H1 (cell line): ENCODE measurements at regions not wholly inside any gene's neighbourhood (a gene's known extent, or its start where the extent isn't known, plus 50 kb on each side); places are given as distances from the start of the nearest gene placed in this dataset.

Experiments used
- CTCF ChIA-PET: fragments of 300-600 bp; sonication (Branson Sonifier 250); formaldehyde crosslinking; loops from one replicate; lab custom pipeline; 2021; ENCODE audit not compliant: partially characterized antibody; lab: Charles Lee
- POLR2A ChIA-PET: fragments of 300-600 bp; sonication (Branson Sonifier 250); formaldehyde crosslinking; loops from one replicate; lab custom pipeline; 2021; ENCODE audit warnings: inconsistent platforms; ENCODE audit not compliant: partially characterized antibody; lab: Charles Lee
- DNase-seq, 2 experiments: peaks; one replicate each; pipeline versions ENCODE4 v3.0.0 to v3.0.0-alpha.2; 2010 to 2022; ENCODE audit warnings: low spot score in 2 of 2, low read depth in 1 of 2, mixed read lengths in 1 of 2
- FAIRE-seq: peaks from 2 replicates; lab custom pipeline; 2011; peaks lifted over from hg19 to GRCh38; lab: Jason Lieb, UNC
- H2AFZ ChIP-seq: 2 replicates; pipeline ENCODE4 v1.8.1; 2012; ENCODE audit warnings: low read length, inconsistent platforms
- H2AK5ac ChIP-seq: 2 replicates; pipeline ENCODE4 v1.6.1; 2013; ENCODE audit warnings: low read depth, low read length
- H2BK120ac ChIP-seq: replicated peaks from 2 replicates; pipeline ENCODE3; 2013; ENCODE audit warnings: low read depth, low read length, inconsistent platforms
- H2BK12ac ChIP-seq: 2 replicates; pipeline ENCODE4 v1.6.1; 2013; ENCODE audit warnings: low read depth, low read length
- H2BK15ac ChIP-seq: 2 replicates; pipeline ENCODE4 v1.6.1; 2013; ENCODE audit warnings: low read length
- H2BK20ac ChIP-seq: 2 replicates; pipeline ENCODE4 v1.6.1; 2013; ENCODE audit warnings: low read length
- H2BK5ac ChIP-seq: 2 replicates; pipeline ENCODE4 v1.6.1; 2013; ENCODE audit warnings: low read depth, low read length
- H3K14ac ChIP-seq: 2 replicates; pipeline ENCODE4 v1.6.1; 2013; ENCODE audit warnings: inconsistent platforms; ENCODE audit not compliant: insufficient read length
- H3K18ac ChIP-seq: 2 replicates; pipeline ENCODE4 v1.6.1; 2013; ENCODE audit warnings: low read length; ENCODE audit errors: extremely low read depth
- H3K23ac ChIP-seq: 2 replicates; pipeline ENCODE4 v1.6.1; 2013; ENCODE audit warnings: inconsistent platforms; ENCODE audit not compliant: insufficient read length
- H3K23me2 ChIP-seq: 2 replicates; pipeline ENCODE4 v1.6.1; 2013; ENCODE audit warnings: low read depth, low read length
- H3K27ac ChIP-seq: 2 replicates; pipeline ENCODE4 v1.6.1; 2011; ENCODE audit warnings: low read depth, low read length, inconsistent platforms
- H3K27me3 ChIP-seq, 4 experiments: replicated peaks in 1 of 4; 1 replicate in 1 of 4; 2 replicates in 3 of 4; pipeline versions ENCODE4 v1.6.1 to v1.8.1; 2011 to 2013; ENCODE audit warnings: low read length in 3 of 4, mild to moderate bottlenecking in 3 of 4, inconsistent platforms in 2 of 4, mixed read lengths in 2 of 4, moderate library complexity in 1 of 4; ENCODE audit not compliant: control insufficient read depth in 3 of 4, insufficient read depth in 3 of 4; ENCODE audit errors: extremely low read depth in 1 of 4
- H3K36me3 ChIP-seq, 4 experiments: 2 replicates each; pipeline versions ENCODE4 v1.6.1 to v1.8.1; 2011 to 2013; ENCODE audit warnings: mild to moderate bottlenecking in 4 of 4, low read length in 3 of 4, moderate library complexity in 2 of 4, control low read depth in 1 of 4, inconsistent platforms in 1 of 4; ENCODE audit not compliant: insufficient read depth in 4 of 4, control insufficient read depth in 2 of 4
- H3K4ac ChIP-seq: replicated peaks from 2 replicates; pipeline ENCODE3; 2013; ENCODE audit warnings: low read length, low read depth, mixed read lengths, inconsistent platforms; ENCODE audit not compliant: insufficient read length
- H3K4me1 ChIP-seq, 4 experiments: replicated peaks in 1 of 4; 1 replicate in 1 of 4; 2 replicates in 3 of 4; pipeline versions ENCODE4 v1.6.1 to v1.8.1; 2011 to 2013; ENCODE audit warnings: low read length in 3 of 4, inconsistent platforms in 2 of 4, mixed read lengths in 1 of 4; ENCODE audit not compliant: insufficient read depth in 4 of 4, control insufficient read depth in 3 of 4
- H3K4me2 ChIP-seq, 2 experiments: 2 replicates each; pipeline versions ENCODE4 v1.6.1 to v1.8.1; 2011 to 2013; ENCODE audit warnings: low read depth in 2 of 2, low read length in 2 of 2, control low read depth in 1 of 2, inconsistent platforms in 1 of 2, mild to moderate bottlenecking in 1 of 2; ENCODE audit not compliant: insufficient read depth in 1 of 2
- H3K4me3 ChIP-seq, 4 experiments: fragments of 200-600, 300-600 bp in 1 of 4; sonication (generic), shearing (Covaris generic), sonication (Bioruptor Twin) in 1 of 4; 2 replicates each; pipeline versions ENCODE4 v1.5.1 to v1.8.1; 2011 to 2016; ENCODE audit warnings: low read length in 4 of 4, low read depth in 3 of 4, control low read depth in 2 of 4, inconsistent platforms in 2 of 4, mild to moderate bottlenecking in 2 of 4, mixed read lengths in 1 of 4, moderate library complexity in 1 of 4; ENCODE audit not compliant: insufficient read depth in 2 of 4; ENCODE audit errors: extremely low read depth in 1 of 4
- H3K56ac ChIP-seq: replicated peaks from 2 replicates; pipeline ENCODE3; 2013; ENCODE audit warnings: low read depth, mild to moderate bottlenecking, mixed read lengths, low read length, inconsistent platforms; ENCODE audit not compliant: insufficient read length
- H3K79me1 ChIP-seq: 2 replicates; pipeline ENCODE4 v1.6.1; 2013; ENCODE audit warnings: low read depth, low read length, control low read depth
- H3K79me2 ChIP-seq, 2 experiments: 2 replicates each; pipeline versions ENCODE4 v1.6.1 to v1.8.1; 2012 to 2013; ENCODE audit warnings: low read length in 2 of 2, mild to moderate bottlenecking in 2 of 2, inconsistent platforms in 1 of 2; ENCODE audit not compliant: insufficient read depth in 2 of 2, control insufficient read depth in 1 of 2
- H3K9ac ChIP-seq, 4 experiments: replicated peaks in 1 of 4; 1 replicate in 1 of 4; 2 replicates in 3 of 4; pipeline versions ENCODE4 v1.6.1 to v1.8.1; 2011 to 2013; ENCODE audit warnings: low read depth in 3 of 4, low read length in 3 of 4, control low read depth in 2 of 4, mild to moderate bottlenecking in 2 of 4, moderate library complexity in 2 of 4, inconsistent platforms in 1 of 4; ENCODE audit errors: extremely low read depth in 1 of 4
- H3K9me3 ChIP-seq, 2 experiments: 2 replicates each; pipeline versions ENCODE4 v1.6.1 to v1.8.1; 2012 to 2013; ENCODE audit warnings: mild to moderate bottlenecking in 2 of 2, moderate library complexity in 2 of 2, control low read depth in 1 of 2, inconsistent platforms in 1 of 2, low read depth in 1 of 2, low read length in 1 of 2, mixed read lengths in 1 of 2; ENCODE audit not compliant: insufficient read depth in 2 of 2
- H4K20me1 ChIP-seq, 2 experiments: replicated peaks in 1 of 2; 2 replicates each; pipeline versions ENCODE3 to v1.8.1; 2011 to 2013; ENCODE audit warnings: inconsistent platforms in 2 of 2, low read length in 2 of 2, mild to moderate bottlenecking in 1 of 2; ENCODE audit not compliant: insufficient read depth in 2 of 2, control insufficient read depth in 1 of 2
- H4K5ac ChIP-seq: 2 replicates; pipeline ENCODE4 v1.6.1; 2013; ENCODE audit warnings: low read length, low read depth, mixed read lengths, inconsistent platforms; ENCODE audit not compliant: insufficient read length
- H4K8ac ChIP-seq: 2 replicates; pipeline ENCODE4 v1.8.0; 2013; ENCODE audit warnings: mild to moderate bottlenecking, moderate library complexity, low read length, inconsistent platforms; ENCODE audit not compliant: insufficient read depth; ENCODE audit errors: extremely low read depth
- H4K91ac ChIP-seq: replicated peaks from 2 replicates; pipeline ENCODE3; 2013; ENCODE audit warnings: low read length, mixed read lengths, inconsistent platforms; ENCODE audit not compliant: insufficient read length
- CTBP2 ChIP-seq: IDR thresholded peaks from 2 replicates; pipeline ENCODE4 v1.7.0; 2011; ENCODE audit warnings: borderline replicate concordance, mild to moderate bottlenecking, moderate library complexity, mixed read lengths, low read length; ENCODE audit not compliant: insufficient read depth, insufficient read length
- TAF7 ChIP-seq: optimal IDR thresholded peaks from 2 replicates; pipeline ENCODE3; 2011; ENCODE audit warnings: low read depth, mild to moderate bottlenecking, inconsistent platforms, low read length, moderate library complexity, borderline replicate concordance
- WGBS, 2 experiments: shearing (Covaris generic) in 1 of 2; methylation state at CpG; one replicate each; pipeline versions ENCODE4 v1.1.6 to v1.1.7; 2013 to 2015; ENCODE audit warnings: low lambda C conversion rate in 2 of 2, mixed read lengths in 2 of 2, inconsistent platforms in 1 of 2, low coverage in 1 of 2, missing lambda C conversion rate in 1 of 2; ENCODE audit not compliant: insufficient replicate concordance in 2 of 2, insufficient coverage in 1 of 2, insufficient read length in 1 of 2; ENCODE audit errors: extremely low coverage in 1 of 2, missing lambda C conversion rate in 1 of 2; 5-methylcytosine and 5-hydroxymethylcytosine counted together

DNA sequence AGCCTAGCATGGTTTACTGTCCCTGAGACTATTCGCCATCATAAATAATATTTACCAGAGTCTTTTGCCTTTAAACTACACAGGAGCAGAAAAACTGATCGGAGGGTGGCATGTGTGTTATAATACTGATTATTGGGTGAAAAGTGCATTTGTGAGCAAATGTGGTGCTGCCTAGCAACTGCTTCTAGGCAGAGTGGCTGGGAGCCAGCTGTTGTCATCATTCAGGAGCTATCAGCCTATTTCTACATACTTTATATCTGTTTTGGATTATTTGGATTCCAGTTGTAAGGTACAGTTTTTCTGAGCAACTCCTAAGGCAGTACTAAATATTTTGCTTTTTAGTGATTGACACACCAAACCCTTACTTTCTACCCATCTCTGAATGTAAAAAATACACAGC, 75.0 kb upstream of the MSTN start:
- no peak overlapping the region for H3K56ac ChIP-seq
- no peak overlapping the region for H2AFZ ChIP-seq
- H2AK5ac ChIP-seq = no peak overlapping the region
- H3K27ac ChIP-seq = no peak overlapping the region
- H2BK120ac ChIP-seq = no peak overlapping the region
- no peak overlapping the region for H3K4ac ChIP-seq
- no peak overlapping the region for H4K5ac ChIP-seq
- no peaks in the 10 kb centered on the region for H3K79me1 ChIP-seq
- H4K8ac ChIP-seq = no peak overlapping the region
- H2BK12ac ChIP-seq = no peak overlapping the region
- 94% methylated on average over 2 of the region's 2 CpGs; no CpG with 5 or more reads in 1 of the 2 experiments for WGBS, 2 experiments
- no peak overlapping the region for H3K23ac ChIP-seq
- DNase-seq = no peak
- no peaks in the 10 kb centered on the region for H4K20me1 ChIP-seq
- no peaks in the 10 kb centered on the region for H3K36me3 ChIP-seq
- no peak overlapping the region for H3K18ac ChIP-seq
- CTCF ChIA-PET = interaction anchor here (1.3 to 4.1 kb wide), 3 partner anchors 10 to 49 kb away, joined by 3 to 19 read pairs (median 4); no protein-coding TSS in a partner anchor
- no peak overlapping the region for H3K14ac ChIP-seq
- no peaks in the 10 kb centered on the region for H3K27me3 ChIP-seq
- no peak overlapping the region for H3K4me2 ChIP-seq
- H2BK5ac ChIP-seq = no peak overlapping the region
- H2BK15ac ChIP-seq = no peak overlapping the region
- no peak for FAIRE-seq
- POLR2A ChIA-PET = no interaction called here
- H2BK20ac ChIP-seq = no peak overlapping the region
- H4K91ac ChIP-seq = no peak overlapping the region
- no peak overlapping the region for H3K4me3 ChIP-seq
- H3K4me1 ChIP-seq = no peaks in the 10 kb centered on the region
- H3K23me2 ChIP-seq = no peaks in the 10 kb centered on the region
- no peak overlapping the region for H3K9ac ChIP-seq
- peaks cover 18 to 21% of the 10 kb centered on the region in 2 experiments; a peak in 3 of 4 replicates for H3K9me3 ChIP-seq
- H3K79me2 ChIP-seq = no peaks in the 10 kb centered on the region
- TF ChIP-seq CTBP2 (no peak), TAF7 (no peak)
